NT2/D1 (cell line): ENCODE measurements at regions not wholly inside any gene's neighbourhood (a gene's known extent, or its start where the extent isn't known, plus 50 kb on each side); places are given as distances from the start of the nearest gene placed in this dataset.

Source experiments
- DNase-seq: peaks from one replicate; pipeline ENCODE4 v3.0.0-alpha.2; 2011; ENCODE audit warnings: low read depth, low spot score
- H3K27me3 ChIP-seq: 2 replicates; pipeline ENCODE4 v1.6.0; 2011; ENCODE audit warnings: mild to moderate bottlenecking; ENCODE audit not compliant: insufficient read length, insufficient read depth
- H3K36me3 ChIP-seq: 2 replicates; pipeline ENCODE4 v1.6.1; 2011; ENCODE audit warnings: mild to moderate bottlenecking, low read length, mixed read lengths; ENCODE audit not compliant: insufficient read depth, insufficient read length
- H3K4me1 ChIP-seq: 2 replicates; pipeline ENCODE4 v1.5.1; 2011; ENCODE audit not compliant: insufficient read depth, insufficient read length
- H3K4me3 ChIP-seq: 2 replicates; pipeline ENCODE4 v1.5.1; 2011; ENCODE audit warnings: low read depth; ENCODE audit not compliant: insufficient read length
- H3K9ac ChIP-seq: 2 replicates; pipeline ENCODE4 v1.6.0; 2011; ENCODE audit warnings: low read depth; ENCODE audit not compliant: insufficient read length
- H3K9me3 ChIP-seq: 2 replicates; pipeline ENCODE4 v1.5.1; 2011; ENCODE audit warnings: mild to moderate bottlenecking, low read length; ENCODE audit not compliant: insufficient read depth
- SUZ12 ChIP-seq: IDR thresholded peaks from 2 replicates; pipeline ENCODE4 v1.6.1; 2011; ENCODE audit not compliant: insufficient read length, insufficient read depth; ENCODE audit errors: extremely low read depth
- YY1 ChIP-seq: IDR thresholded peaks from 2 replicates; pipeline ENCODE4 v1.6.1; 2011; ENCODE audit not compliant: insufficient read length, insufficient read depth
- ZNF274 ChIP-seq: IDR thresholded peaks from 2 replicates; pipeline ENCODE4 v1.6.1; 2011; ENCODE audit warnings: mild to moderate bottlenecking, low read depth, low read length

DNA sequence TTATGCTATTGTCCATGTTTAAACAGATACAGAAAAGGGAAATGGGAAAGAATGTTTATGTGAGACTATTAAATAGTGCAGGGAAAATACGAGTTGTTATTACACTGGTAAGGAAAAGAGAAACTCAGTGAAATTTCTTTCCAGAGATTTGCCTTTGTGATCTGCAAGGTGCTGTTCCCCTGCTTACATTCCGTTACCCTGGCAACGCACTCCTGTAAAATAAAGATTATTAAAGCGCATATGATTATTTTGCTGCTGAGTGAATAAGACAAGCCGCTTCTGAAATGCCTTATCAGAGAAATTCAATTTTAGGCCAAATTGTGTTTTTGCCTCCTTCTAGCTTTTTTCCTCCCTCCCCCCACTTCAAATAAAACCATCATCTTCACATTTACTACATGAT lies 328.6 kb upstream of the PMFBP1 start:
- H3K9ac ChIP-seq = no peak overlapping the region
- H3K36me3 ChIP-seq = peaks cover under 1% of the 10 kb centered on the region
- H3K4me3 ChIP-seq = no peak overlapping the region
- no peaks in the 10 kb centered on the region; the same call in 1 of the 2 replicates for H3K9me3 ChIP-seq
- no peaks in the 10 kb centered on the region for H3K27me3 ChIP-seq
- no peak for TF ChIP-seq YY1
- no peak for TF ChIP-seq ZNF274
- TF ChIP-seq SUZ12 = no peak
- H3K4me1 ChIP-seq = no peaks in the 10 kb centered on the region
- DNase-seq = no peak

DNA sequence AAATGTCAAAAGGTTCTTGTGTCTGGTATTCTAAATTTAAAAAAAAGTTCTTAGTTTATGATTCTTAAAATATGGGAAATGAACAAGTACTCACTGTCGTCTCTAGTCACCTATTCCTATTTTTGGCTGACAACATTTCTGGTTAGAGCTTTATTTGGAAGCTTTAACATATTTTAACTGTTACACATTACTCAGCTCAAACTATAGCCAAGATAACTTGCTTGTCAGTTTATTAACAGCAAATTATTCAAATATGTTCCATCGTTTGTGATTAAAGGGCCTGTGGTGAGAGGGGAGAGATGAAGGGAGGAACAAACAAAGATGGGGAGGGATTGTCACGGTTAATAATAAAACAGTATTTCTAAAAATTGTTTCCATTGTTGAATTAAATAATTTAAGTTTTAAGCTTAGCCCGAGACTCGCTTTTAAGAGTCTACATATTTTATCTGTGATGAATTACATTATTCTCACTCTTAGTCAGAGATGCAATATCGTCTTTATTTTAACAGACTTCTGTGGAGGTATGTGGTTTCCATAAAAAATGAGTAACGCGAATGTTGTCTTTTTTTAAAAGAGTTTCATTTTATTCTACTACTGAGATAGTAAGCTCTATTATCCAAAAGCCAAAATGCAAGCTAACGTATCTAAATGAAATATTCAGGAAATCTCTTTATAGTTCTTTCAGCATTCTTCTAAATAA lies 321.9 kb upstream of the PMFBP1 start:
- Histone ChIP-seq H3K9me3 (no peaks in the 10 kb centered on the region; the same call in 1 of the 2 replicates), H3K9ac (no peak overlapping the region)

DNA sequence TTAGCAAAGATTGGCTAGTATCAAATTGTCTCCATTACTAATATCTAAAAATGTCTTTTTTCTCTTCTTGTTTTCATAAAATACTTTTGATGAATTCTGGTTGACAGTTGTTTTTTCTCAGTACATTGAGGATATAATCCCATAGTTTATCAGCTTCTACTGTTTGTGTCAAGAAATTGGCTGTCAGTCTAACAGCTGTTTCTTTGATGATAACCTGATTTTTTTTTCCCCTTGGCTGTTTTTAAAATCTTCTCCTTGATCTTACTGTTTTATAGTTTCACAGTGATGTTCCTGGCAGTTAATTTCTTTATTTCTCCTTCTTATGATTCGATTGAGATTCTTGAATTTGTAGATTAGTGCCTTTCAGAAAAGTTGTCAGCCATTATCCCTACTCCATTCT lies 315.3 kb upstream of the PMFBP1 start:
- no peak overlapping the region for H3K4me3 ChIP-seq
- DNase-seq = no peak
- H3K9ac ChIP-seq = no peak overlapping the region
- no peaks in the 10 kb centered on the region for H3K27me3 ChIP-seq
- TF ChIP-seq ZNF274 (no peak), YY1 (no peak), SUZ12 (no peak)
- no peaks in the 10 kb centered on the region for H3K4me1 ChIP-seq
- no peaks in the 10 kb centered on the region for H3K9me3 ChIP-seq
- H3K36me3 ChIP-seq = no peaks in the 10 kb centered on the region

More for the DNA sequence above, 321.9 kb upstream of the PMFBP1 start:
- no peaks in the 10 kb centered on the region for H3K27me3 ChIP-seq
- no peak overlapping the region for H3K4me3 ChIP-seq
- H3K4me1 ChIP-seq = no peaks in the 10 kb centered on the region
- TF ChIP-seq SUZ12 (no peak), ZNF274 (no peak), YY1 (no peak)
- no peak for DNase-seq
- no peaks in the 10 kb centered on the region for H3K36me3 ChIP-seq

DNA sequence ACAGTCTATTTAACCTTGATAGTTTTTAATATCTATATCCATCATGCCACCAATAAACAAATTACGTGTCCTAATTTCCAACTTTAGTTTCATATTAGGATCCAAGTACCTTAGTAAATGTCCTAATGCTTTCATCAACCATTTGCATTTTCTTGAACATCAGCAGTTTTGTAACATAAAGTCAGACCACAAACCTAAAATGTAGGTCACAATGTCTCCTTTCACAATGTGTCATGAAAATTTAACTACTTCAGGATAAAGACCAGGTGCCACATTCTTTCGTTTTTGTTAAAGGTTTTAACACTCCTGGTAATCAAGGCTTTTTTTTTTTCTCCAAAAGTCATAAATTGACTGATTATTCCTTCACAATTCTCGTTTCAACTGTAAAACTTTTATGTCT lies 310.7 kb upstream of the PMFBP1 start:
- no peaks in the 10 kb centered on the region for H3K4me1 ChIP-seq
- no peak overlapping the region for H3K4me3 ChIP-seq
- no peak for DNase-seq
- no peaks in the 10 kb centered on the region for H3K36me3 ChIP-seq
- H3K9me3 ChIP-seq = no peaks in the 10 kb centered on the region
- TF ChIP-seq SUZ12 (no peak), YY1 (no peak), ZNF274 (no peak)
- H3K9ac ChIP-seq = no peak overlapping the region
- no peaks in the 10 kb centered on the region for H3K27me3 ChIP-seq

DNA sequence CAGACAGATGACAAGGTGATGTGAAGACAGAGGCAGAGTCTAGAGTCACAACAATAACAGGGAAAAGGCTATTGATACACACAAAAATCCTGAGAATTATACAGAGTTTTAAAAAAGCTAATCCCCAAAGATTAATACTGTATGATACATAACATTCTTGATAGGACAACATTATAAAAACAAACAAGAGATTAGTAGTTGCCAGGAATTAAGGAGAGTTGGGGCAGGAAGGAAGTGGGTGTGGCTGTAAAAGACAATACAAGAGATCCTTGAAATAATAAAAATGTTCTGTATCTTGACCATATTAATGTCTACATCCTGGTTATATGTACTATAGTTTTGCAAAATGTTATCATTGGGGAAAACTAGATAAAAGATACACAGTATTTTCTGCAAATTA lies 309.5 kb upstream of the PMFBP1 start:
- H3K27me3 ChIP-seq = no peaks in the 10 kb centered on the region
- H3K4me3 ChIP-seq = no peak overlapping the region
- H3K4me1 ChIP-seq = no peaks in the 10 kb centered on the region
- no peak overlapping the region for H3K9ac ChIP-seq
- no peak for DNase-seq
- no peaks in the 10 kb centered on the region for H3K36me3 ChIP-seq
- no peaks in the 10 kb centered on the region for H3K9me3 ChIP-seq
- no peak for TF ChIP-seq ZNF274
- no peak for TF ChIP-seq SUZ12
- TF ChIP-seq YY1 = no peak

DNA sequence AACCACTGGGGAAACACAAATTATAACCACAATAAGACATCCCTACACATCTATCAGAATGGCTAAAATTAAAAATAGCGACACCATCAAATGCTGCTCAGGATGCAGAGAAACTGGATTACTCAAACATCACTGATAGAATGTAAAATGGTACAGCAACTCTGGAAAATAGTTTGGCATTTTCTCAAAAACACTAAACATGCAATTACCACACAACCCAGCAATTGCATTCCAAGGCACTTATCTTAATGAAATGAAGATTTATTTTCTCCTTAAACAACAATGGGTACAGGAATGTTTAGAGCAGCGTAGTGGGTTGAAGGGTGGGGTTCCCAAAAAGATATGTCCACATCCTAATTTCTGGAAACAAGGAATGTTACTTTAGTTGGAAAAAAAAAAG lies 309.0 kb upstream of the PMFBP1 start:
- no peaks in the 10 kb centered on the region for H3K27me3 ChIP-seq
- no peak overlapping the region for H3K4me3 ChIP-seq
- no peak for DNase-seq
- no peak overlapping the region for H3K9ac ChIP-seq
- no peaks in the 10 kb centered on the region for H3K4me1 ChIP-seq
- no peaks in the 10 kb centered on the region for H3K9me3 ChIP-seq
- TF ChIP-seq SUZ12 (no peak), YY1 (no peak), ZNF274 (no peak)
- H3K36me3 ChIP-seq = no peaks in the 10 kb centered on the region

DNA sequence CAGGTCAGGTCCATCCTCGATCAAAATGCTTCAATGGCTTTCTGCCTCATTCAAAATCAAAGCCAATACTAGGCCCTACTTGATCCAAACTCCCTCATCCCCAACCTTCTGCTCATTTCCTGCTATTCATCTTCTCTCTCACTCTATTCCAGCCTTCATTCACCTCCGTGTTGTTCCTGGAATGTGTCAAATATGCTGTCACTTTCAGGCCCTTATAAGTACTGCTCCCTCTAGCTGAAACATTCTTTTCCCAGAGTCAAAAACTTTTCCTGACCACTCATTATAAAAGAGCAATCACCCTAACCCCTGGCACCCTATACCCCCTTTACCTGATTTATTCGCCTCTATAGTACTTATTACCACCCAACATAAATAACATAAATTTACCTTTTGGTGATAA lies 303.7 kb upstream of the PMFBP1 start:
- TF ChIP-seq YY1 (no peak), ZNF274 (no peak), SUZ12 (no peak)
- Histone ChIP-seq H3K27me3 (no peaks in the 10 kb centered on the region), H3K9ac (no peak overlapping the region), H3K9me3 (no peaks in the 10 kb centered on the region), H3K36me3 (no peaks in the 10 kb centered on the region), H3K4me1 (no peaks in the 10 kb centered on the region), H3K4me3 (no peak overlapping the region)
- no peak for DNase-seq
